Neuronal stem cell (in vitro differentiated cells): ENCODE measurements at regions not wholly inside any gene's neighbourhood (a gene's known extent, or its start where the extent isn't known, plus 50 kb on each side); places are given as distances from the start of the nearest gene placed in this dataset.

Experiments used
- DNase-seq: peaks from one replicate; pipeline ENCODE4 v3.0.0-alpha.2; 2013; ENCODE audit warnings: low spot score
- H2AFZ ChIP-seq: one replicate; pipeline ENCODE4 v1.6.1; 2013; ENCODE audit warnings: mild to moderate bottlenecking, low read length, inconsistent platforms
- H2AK5ac ChIP-seq: 2 replicates; pipeline ENCODE4 v1.6.1; 2013; ENCODE audit warnings: low read depth, mild to moderate bottlenecking, inconsistent platforms, low read length, moderate library complexity, mixed read lengths
- H2BK120ac ChIP-seq: 2 replicates; pipeline ENCODE4 v1.6.1; 2013; ENCODE audit warnings: low read depth, mild to moderate bottlenecking, inconsistent platforms, low read length, moderate library complexity, mixed read lengths
- H2BK12ac ChIP-seq: one replicate; pipeline ENCODE4 v1.6.1; 2013; ENCODE audit warnings: low read length, inconsistent platforms
- H2BK15ac ChIP-seq: 2 replicates; pipeline ENCODE4 v1.6.1; 2013; ENCODE audit warnings: mild to moderate bottlenecking, low read length, inconsistent platforms, mixed read lengths
- H2BK5ac ChIP-seq: one replicate; pipeline ENCODE4 v1.6.1; 2013; ENCODE audit warnings: inconsistent platforms, mild to moderate bottlenecking, low read length, moderate library complexity
- H3K14ac ChIP-seq: one replicate; pipeline ENCODE4 v1.6.1; 2013; ENCODE audit warnings: low read length, inconsistent platforms
- H3K18ac ChIP-seq: 2 replicates; pipeline ENCODE4 v1.6.1; 2013; ENCODE audit warnings: low read length, inconsistent platforms
- H3K23ac ChIP-seq: 2 replicates; pipeline ENCODE4 v1.6.1; 2013; ENCODE audit warnings: low read depth, mild to moderate bottlenecking, mixed read lengths, low read length, inconsistent platforms; ENCODE audit not compliant: poor library complexity
- H3K27ac ChIP-seq: replicated peaks from 3 replicates; pipeline ENCODE4 v1.5.1; 2013; ENCODE audit warnings: low read length, inconsistent platforms
- H3K27me3 ChIP-seq, 3 experiments: 2 replicates each; pipeline ENCODE4 v1.6.1; 2013; ENCODE audit warnings: low read length in 3 of 3, mild to moderate bottlenecking in 2 of 3, inconsistent platforms in 1 of 3, low read depth in 1 of 3, mixed read lengths in 1 of 3, moderate library complexity in 1 of 3; ENCODE audit not compliant: control insufficient read depth in 3 of 3, insufficient read depth in 3 of 3
- H3K36me3 ChIP-seq, 2 donors: replicated peaks in 1 of 2; 2 replicates each; pipeline ENCODE4 v1.6.1; 2013; ENCODE audit warnings: low read length in 2 of 2; ENCODE audit not compliant: control insufficient read depth in 2 of 2, insufficient read depth in 2 of 2
- H3K4ac ChIP-seq: 2 replicates; pipeline ENCODE4 v1.6.1; 2013; ENCODE audit warnings: inconsistent platforms, mild to moderate bottlenecking, low read length, moderate library complexity
- H3K4me1 ChIP-seq, 2 donors: 1 replicate in 1 of 2; 2 replicates in 1 of 2; pipeline ENCODE4 v1.6.1; 2013; ENCODE audit warnings: low read length in 2 of 2, low read depth in 1 of 2; ENCODE audit not compliant: control insufficient read depth in 2 of 2, insufficient read depth in 1 of 2
- H3K4me2 ChIP-seq: one replicate; pipeline ENCODE4 v1.6.1; 2013; ENCODE audit warnings: mild to moderate bottlenecking, low read length, inconsistent platforms; ENCODE audit not compliant: insufficient read depth, poor library complexity, severe bottlenecking
- H3K4me3 ChIP-seq, 2 donors: 2 replicates each; pipeline ENCODE4 v1.5.1; 2013; ENCODE audit warnings: low read length in 2 of 2, mild to moderate bottlenecking in 2 of 2, inconsistent platforms in 1 of 2, moderate library complexity in 1 of 2
- H3K79me1 ChIP-seq: one replicate; pipeline ENCODE4 v1.6.1; 2013; ENCODE audit warnings: low read depth, mild to moderate bottlenecking, inconsistent platforms, low read length, moderate library complexity
- H3K9ac ChIP-seq: one replicate; pipeline ENCODE4 v1.6.1; 2013; ENCODE audit warnings: mild to moderate bottlenecking, low read depth, low read length, inconsistent platforms; ENCODE audit not compliant: poor library complexity
- H3K9me3 ChIP-seq, 2 donors: replicated peaks in 1 of 2; 2 replicates each; pipeline versions ENCODE3 to v1.6.1; 2013; ENCODE audit warnings: low read length in 2 of 2, mild to moderate bottlenecking in 2 of 2, inconsistent platforms in 1 of 2, low read depth in 1 of 2, mixed read lengths in 1 of 2, moderate library complexity in 1 of 2; ENCODE audit not compliant: control insufficient read depth in 2 of 2, insufficient read depth in 1 of 2
- H4K8ac ChIP-seq: one replicate; pipeline ENCODE4 v1.6.1; 2013; ENCODE audit warnings: low read depth, mild to moderate bottlenecking, inconsistent platforms, low read length, moderate library complexity
- H4K91ac ChIP-seq: one replicate; pipeline ENCODE4 v1.6.1; 2013; ENCODE audit warnings: low read length, low read depth, mild to moderate bottlenecking, inconsistent platforms; ENCODE audit not compliant: poor library complexity
- WGBS, 2 donors: extraction: QIAGEN DNeasy Blood & Tissue Kit; methylation state at CpG; one replicate each; pipeline ENCODE4 v1.1.7; 2013; ENCODE audit warnings: missing lambda C conversion rate in 2 of 2, mixed read lengths in 1 of 2; ENCODE audit not compliant: insufficient read length in 2 of 2, insufficient replicate concordance in 1 of 2; ENCODE audit errors: extremely low coverage in 2 of 2; 5-methylcytosine and 5-hydroxymethylcytosine counted together

GRCh38 chr9:27668280-27668679, 95.0 kb upstream of the C9orf72 start:
- no peaks in the 10 kb centered on the region for H3K36me3 ChIP-seq
- no peaks in the 10 kb centered on the region for H3K27me3 ChIP-seq
- no peak overlapping the region for H3K23ac ChIP-seq

DNA sequence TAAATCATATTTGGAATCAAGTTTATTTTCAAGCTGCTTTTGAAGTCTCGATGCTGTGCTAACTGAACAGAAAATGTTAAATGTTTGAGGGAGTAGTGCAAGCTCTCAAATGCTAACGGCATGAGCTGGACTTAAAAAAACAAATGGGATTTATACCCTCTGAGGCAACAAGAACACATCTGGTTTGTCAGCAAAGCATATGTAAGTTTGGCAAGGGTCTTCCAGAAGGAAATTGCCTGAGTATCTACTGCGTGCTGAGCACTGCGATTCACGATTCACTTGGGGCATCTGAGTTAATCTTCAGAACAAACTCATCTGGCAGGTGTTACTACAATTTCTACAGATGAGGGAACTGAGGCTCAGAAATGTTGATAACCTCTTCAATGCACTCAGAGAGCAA, 98.4 kb upstream of the C9orf72 start:
- no peaks in the 10 kb centered on the region for H3K27me3 ChIP-seq
- no peak overlapping the region for H3K4ac ChIP-seq
- H3K9me3 ChIP-seq, result no peaks in the 10 kb centered on the region
- H3K36me3 ChIP-seq, result no peaks in the 10 kb centered on the region
- H3K79me1 ChIP-seq, result no peaks in the 10 kb centered on the region
- no peak overlapping the region for H4K8ac ChIP-seq
- H2BK15ac ChIP-seq, result no peak overlapping the region
- no peak overlapping the region for H2BK5ac ChIP-seq
- no peak overlapping the region for H2AK5ac ChIP-seq
- H3K14ac ChIP-seq, result no peak overlapping the region
- H3K27ac ChIP-seq, result no peak overlapping the region
- no CpG with 5 or more reads among the region's 5 CpGs for whole genome bisulfite sequencing, 2 donors
- no peak overlapping the region for H3K18ac ChIP-seq
- no peak overlapping the region for H3K9ac ChIP-seq
- no peak for DNase-seq
- H4K91ac ChIP-seq, result no peak overlapping the region
- no peak overlapping the region for H2BK12ac ChIP-seq
- peaks cover 3 to 25% of the 10 kb centered on the region in 2 donors for H3K4me1 ChIP-seq
- H2AFZ ChIP-seq, result no peak overlapping the region
- H3K4me3 ChIP-seq, result no peak overlapping the region
- H2BK120ac ChIP-seq, result no peak overlapping the region
- no peak overlapping the region for H3K4me2 ChIP-seq
- no peak overlapping the region for H3K23ac ChIP-seq

More at GRCh38 chr9:27668280-27668679, 95.0 kb upstream of the C9orf72 start:
- H3K4ac ChIP-seq, result no peak overlapping the region
- no peak overlapping the region for H3K14ac ChIP-seq
- no peak overlapping the region for H4K8ac ChIP-seq
- H3K4me3 ChIP-seq, result no peak overlapping the region
- H3K18ac ChIP-seq, result no peak overlapping the region
- no peak overlapping the region for H3K27ac ChIP-seq
- H2AFZ ChIP-seq, result no peak overlapping the region
- H2BK15ac ChIP-seq, result no peak overlapping the region
- no peak overlapping the region for H2BK120ac ChIP-seq
- no peak overlapping the region for H2AK5ac ChIP-seq
- H3K9ac ChIP-seq, result no peak overlapping the region
- H4K91ac ChIP-seq, result no peak overlapping the region
- no peak overlapping the region for H3K4me2 ChIP-seq
- H3K79me1 ChIP-seq, result no peaks in the 10 kb centered on the region
- no peaks in the 10 kb centered on the region for H3K9me3 ChIP-seq
- H3K4me1 ChIP-seq, result peaks cover under 1 to 2% of the 10 kb centered on the region in 2 donors
- no peak for DNase-seq
- no peak overlapping the region for H2BK5ac ChIP-seq
- no peak overlapping the region for H2BK12ac ChIP-seq

- H2AFZ ChIP-seq, result no peak overlapping the region
- no peaks in the 10 kb centered on the region for H3K36me3 ChIP-seq
- no peak overlapping the region for H2BK5ac ChIP-seq
- no peak overlapping the region for H4K91ac ChIP-seq
- H3K9me3 ChIP-seq, result peaks cover 0 to 3% of the 10 kb centered on the region in 2 donors
- H3K4me1 ChIP-seq, result peaks cover 3 to 25% of the 10 kb centered on the region in 2 donors
- H3K18ac ChIP-seq, result no peak overlapping the region
- H3K23ac ChIP-seq, result no peak overlapping the region
- H3K4me3 ChIP-seq, result no peak overlapping the region
- H3K4me2 ChIP-seq, result no peak overlapping the region
- no peaks in the 10 kb centered on the region for H3K27me3 ChIP-seq
- H4K8ac ChIP-seq, result no peak overlapping the region
- no peak overlapping the region for H2BK120ac ChIP-seq
- no peak overlapping the region for H2AK5ac ChIP-seq
- no peaks in the 10 kb centered on the region for H3K79me1 ChIP-seq
- no CpG with 5 or more reads among the region's 3 CpGs for WGBS, 2 donors
- DNase-seq, result no peak
- no peak overlapping the region for H2BK12ac ChIP-seq
- H3K14ac ChIP-seq, result no peak overlapping the region
- no peak overlapping the region for H3K4ac ChIP-seq
- H2BK15ac ChIP-seq, result no peak overlapping the region
- H3K9ac ChIP-seq, result no peak overlapping the region
- no peak overlapping the region for H3K27ac ChIP-seq
Observed at GRCh38 chr9:27672718-27673117, 99.4 kb upstream of the C9orf72 start.

DNA sequence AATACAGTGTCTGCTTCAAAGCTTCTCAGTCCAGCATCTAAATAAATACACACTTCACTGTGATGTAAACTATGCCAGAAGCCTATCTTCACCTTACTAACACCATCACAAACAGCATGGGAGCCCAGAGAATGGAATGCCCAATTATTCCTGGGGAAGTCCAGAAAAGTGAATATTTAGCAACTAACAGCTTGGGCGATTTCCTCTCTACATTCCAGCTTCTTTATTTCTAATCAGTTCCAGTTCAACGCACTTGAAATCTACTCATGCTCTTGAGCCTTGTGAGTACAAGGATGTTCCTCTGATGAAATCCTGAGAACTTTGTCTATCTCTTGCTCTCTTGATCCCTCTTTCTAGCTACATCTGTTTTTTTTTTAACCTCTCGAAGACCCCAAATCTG, 100.4 kb upstream of the C9orf72 start:
- DNase-seq, result no peak
- Histone ChIP-seq H2BK15ac (no peak overlapping the region), H4K8ac (no peak overlapping the region), H3K4me1 (peaks cover 3 to 25% of the 10 kb centered on the region in 2 donors), H3K18ac (no peak overlapping the region), H3K4me3 (no peak overlapping the region), H3K4ac (no peak overlapping the region), H2BK120ac (no peak overlapping the region), H4K91ac (no peak overlapping the region), H3K27me3 (no peaks in the 10 kb centered on the region), H2BK12ac (no peak overlapping the region), H2BK5ac (no peak overlapping the region), H3K9ac (no peak overlapping the region), H3K79me1 (no peaks in the 10 kb centered on the region), H2AK5ac (no peak overlapping the region), H3K23ac (no peak overlapping the region), H3K14ac (no peak overlapping the region), H3K4me2 (no peak overlapping the region), H2AFZ (peak overlapping the region; percentile 13), H3K36me3 (no peaks in the 10 kb centered on the region), H3K27ac (no peak overlapping the region), H3K9me3 (peaks cover 0 to 3% of the 10 kb centered on the region in 2 donors)
- no CpG with 5 or more reads among the region's 3 CpGs for WGBS, 2 donors
